Large intestine (tissue), 3 donors: ENCODE measurements at regions not wholly inside any gene's neighbourhood (a gene's known extent, or its start where the extent isn't known, plus 50 kb on each side); places are given as distances from the start of the nearest gene placed in this dataset.
"Not testable (repeated sequence)": the region's sequence is repeated elsewhere in the genome, so short reads cannot be mapped to it uniquely, and the experiment has no call there.

Experiments
- DNase-seq, 2 donors: peaks; one replicate each; pipeline versions ENCODE4 v3.0.0 to v3.0.0-alpha.2; 2013
- H3K27ac ChIP-seq: one replicate; pipeline ENCODE4 v1.5.1; 2013; ENCODE audit warnings: low read length
- H3K27me3 ChIP-seq: 2 replicates; pipeline ENCODE4 v1.6.1; 2013; ENCODE audit warnings: low read length; ENCODE audit not compliant: control insufficient read depth, insufficient read depth
- H3K36me3 ChIP-seq: 2 replicates; pipeline ENCODE4 v1.6.1; 2013; ENCODE audit warnings: low read length; ENCODE audit not compliant: control insufficient read depth, insufficient read depth
- H3K4me1 ChIP-seq: one replicate; pipeline ENCODE4 v1.6.1; 2013; ENCODE audit warnings: low read length; ENCODE audit not compliant: control insufficient read depth, insufficient read depth
- H3K4me3 ChIP-seq: one replicate; pipeline ENCODE4 v1.5.1; 2013; ENCODE audit warnings: low read length
- H3K9me3 ChIP-seq: one replicate; pipeline ENCODE4 v1.6.1; 2013; ENCODE audit warnings: mild to moderate bottlenecking, low read depth, low read length, moderate library complexity; ENCODE audit not compliant: control insufficient read depth
- WGBS: methylation state at CpG from one replicate; pipeline ENCODE4 v1.1.5; 2013; ENCODE audit warnings: low lambda C conversion rate; ENCODE audit not compliant: insufficient coverage; 5-methylcytosine and 5-hydroxymethylcytosine counted together

GRCh38 chr2:47708801-47709499 is 74.0 kb upstream of the MSH6 start:
- Histone ChIP-seq H3K4me3 (no peak overlapping the region), H3K36me3 (no peaks in the 10 kb centered on the region), H3K27me3 (no peaks in the 10 kb centered on the region), H3K9me3 (no peaks in the 10 kb centered on the region), H3K27ac (no peak overlapping the region), H3K4me1 (no peaks in the 10 kb centered on the region)
- DNase-seq: no peak
- WGBS: 100% methylated on average over 1 of the region's 4 CpGs

GRCh38 chr2:47704287-47704686 is 78.7 kb upstream of the MSH6 start:
- Histone ChIP-seq H3K36me3 (no peaks in the 10 kb centered on the region), H3K9me3 (no peaks in the 10 kb centered on the region), H3K27me3 (no peaks in the 10 kb centered on the region), H3K27ac (no peak overlapping the region), H3K4me3 (no peak overlapping the region), H3K4me1 (no peaks in the 10 kb centered on the region)
- WGBS: 67% methylated on average over 1 of the region's 2 CpGs
- DNase-seq: no peak

GRCh38 chr2:47699533-47700215 is 83.3 kb upstream of the MSH6 start:
- H3K36me3 ChIP-seq: no peaks in the 10 kb centered on the region
- no peak overlapping the region for H3K4me3 ChIP-seq
- H3K27ac ChIP-seq: no peak overlapping the region
- no peaks in the 10 kb centered on the region for H3K4me1 ChIP-seq
- no peak for DNase-seq
- no peaks in the 10 kb centered on the region for H3K27me3 ChIP-seq
- 100% methylated on average over 1 of the region's 1 CpG for WGBS
- no peaks in the 10 kb centered on the region for H3K9me3 ChIP-seq

GRCh38 chr2:47698436-47698972 is 84.4 kb upstream of the MSH6 start:
- not testable (repeated sequence) for DNase-seq, H3K4me3 ChIP-seq, H3K9me3 ChIP-seq, H3K27ac ChIP-seq, H3K4me1 ChIP-seq, H3K36me3 ChIP-seq, H3K27me3 ChIP-seq
- 60% methylated on average over 1 of the region's 4 CpGs for WGBS

GRCh38 chr2:47697681-47698435 is 85.1 kb upstream of the MSH6 start:
- H3K27ac ChIP-seq, H3K9me3 ChIP-seq, H3K4me1 ChIP-seq, H3K36me3 ChIP-seq, H3K27me3 ChIP-seq, H3K4me3 ChIP-seq, DNase-seq: not testable (repeated sequence)
- WGBS: 83% methylated on average over 1 of the region's 14 CpGs

- H3K4me1 ChIP-seq: no peaks in the 10 kb centered on the region
- no peaks in the 10 kb centered on the region for H3K9me3 ChIP-seq
- no peak overlapping the region for H3K4me3 ChIP-seq
- no peaks in the 10 kb centered on the region for H3K36me3 ChIP-seq
- H3K27me3 ChIP-seq: no peaks in the 10 kb centered on the region
- 71% methylated on average over 6 of the region's 12 CpGs for WGBS
- H3K27ac ChIP-seq: no peak overlapping the region
- DNase-seq: no peak
These were observed 85.8 kb upstream of the MSH6 start for GRCh38 chr2:47697000-47697601.

- no peaks in the 10 kb centered on the region for H3K9me3 ChIP-seq
- H3K27me3 ChIP-seq: no peaks in the 10 kb centered on the region
- no peaks in the 10 kb centered on the region for H3K36me3 ChIP-seq
- no peak overlapping the region for H3K27ac ChIP-seq
- H3K4me1 ChIP-seq: no peaks in the 10 kb centered on the region
- H3K4me3 ChIP-seq: no peak overlapping the region
- WGBS: no CpG with 5 or more reads among the region's 1 CpG
- DNase-seq: no peak
These were observed 86.5 kb upstream of the MSH6 start for GRCh38 chr2:47696478-47696831.

- H3K4me1 ChIP-seq: no peaks in the 10 kb centered on the region
- no peak overlapping the region for H3K4me3 ChIP-seq
- 73% methylated on average over 2 of the region's 12 CpGs for WGBS
- no peak overlapping the region for H3K27ac ChIP-seq
- H3K9me3 ChIP-seq: no peaks in the 10 kb centered on the region
- no peak for DNase-seq
- H3K27me3 ChIP-seq: no peaks in the 10 kb centered on the region
- H3K36me3 ChIP-seq: no peaks in the 10 kb centered on the region
These were observed 87.0 kb upstream of the MSH6 start for GRCh38 chr2:47695800-47696477.

- not testable (repeated sequence) for H3K9me3 ChIP-seq, H3K27ac ChIP-seq, H3K36me3 ChIP-seq, DNase-seq, H3K4me3 ChIP-seq, H3K4me1 ChIP-seq, H3K27me3 ChIP-seq
- 90% methylated on average over 2 of the region's 13 CpGs for WGBS
These were observed 88.5 kb upstream of the MSH6 start for GRCh38 chr2:47694451-47694850.
